SU-DHL-6 (cell line): ENCODE measurements at regions not wholly inside any gene's neighbourhood (a gene's known extent, or its start where the extent isn't known, plus 50 kb on each side); places are given as distances from the start of the nearest gene placed in this dataset.

ENCODE experiments used
- H2AFZ ChIP-seq: fragments of 200-600 bp; sonication (generic); 2 replicates; pipeline ENCODE4 v1.6.1; 2014; ENCODE audit warnings: low read depth, mild to moderate bottlenecking, moderate library complexity, mixed read lengths, antibody characterized with exemption, low read length; ENCODE audit not compliant: severe bottlenecking
- H3F3A ChIP-seq: fragments of 200-600 bp; shearing (Covaris generic); 2 replicates; pipeline ENCODE4 v1.6.0; 2016; ENCODE audit warnings: antibody characterized with exemption, mild to moderate bottlenecking; ENCODE audit not compliant: insufficient read depth
- H3K27ac ChIP-seq: fragments of 200-600 bp; sonication (generic); 2 replicates; pipeline ENCODE4 v1.5.1; 2016; ENCODE audit warnings: low read depth, mild to moderate bottlenecking, low read length, moderate library complexity, mixed read lengths
- H3K27me3 ChIP-seq: fragments of 200-600 bp; sonication (generic), shearing (Covaris generic); 2 replicates; pipeline ENCODE4 v1.6.0; 2014; ENCODE audit warnings: mild to moderate bottlenecking, low read length
- H3K36me3 ChIP-seq: fragments of 200-600 bp; sonication (generic); 2 replicates; pipeline ENCODE4 v1.6.1; 2014; ENCODE audit warnings: mild to moderate bottlenecking, low read length, mixed read lengths
- H3K4me2 ChIP-seq: fragments of 300-600, 200-600 bp; shearing (Covaris generic), sonication (generic); 2 replicates; pipeline ENCODE4 v1.6.0; 2014; ENCODE audit warnings: low read length, low read depth, mild to moderate bottlenecking; ENCODE audit not compliant: poor library complexity, severe bottlenecking
- H3K4me3 ChIP-seq: fragments of 200-600 bp; sonication (generic); 2 replicates; pipeline ENCODE4 v1.5.1; 2014; ENCODE audit warnings: antibody characterized with exemption, low read length, mild to moderate bottlenecking, mixed read lengths; ENCODE audit not compliant: insufficient read depth, poor library complexity, severe bottlenecking
- H3K79me2 ChIP-seq: fragments of 200-600 bp; sonication (generic); 2 replicates; pipeline ENCODE4 v1.6.1; 2014; ENCODE audit warnings: mild to moderate bottlenecking, low read length, moderate library complexity; ENCODE audit not compliant: insufficient read depth
- H3K9ac ChIP-seq: fragments of 200-600 bp; sonication (generic); 2 replicates; pipeline ENCODE4 v1.7.0; 2014; ENCODE audit warnings: mild to moderate bottlenecking, low read length
- H3K9me2 ChIP-seq: fragments of 200-600 bp; sonication (generic); replicated peaks from 2 replicates; pipeline ENCODE4 v1.6.1; 2014; ENCODE audit warnings: low read length; ENCODE audit not compliant: insufficient read depth
- H3K9me3 ChIP-seq: fragments of 200-600 bp; sonication (generic); 2 replicates; pipeline ENCODE4 v1.6.1; 2014; ENCODE audit warnings: low read length, mixed read lengths; ENCODE audit not compliant: insufficient read depth
- H4K20me1 ChIP-seq: fragments of 200-600 bp; sonication (generic); 2 replicates; pipeline ENCODE4 v1.6.1; 2014; ENCODE audit warnings: low read depth, mild to moderate bottlenecking, antibody characterized with exemption, low read length, moderate library complexity, mixed read lengths
- CTCF ChIP-seq: fragments of 200-600 bp; sonication (generic); IDR thresholded peaks from one replicate; pipeline ENCODE4 v1.5.1; 2017; ENCODE audit warnings: antibody characterized with exemption, mild to moderate bottlenecking, low read length, moderate library complexity; ENCODE audit not compliant: insufficient read depth, poor library complexity, severe bottlenecking
- EZH2phosphoT487 ChIP-seq: fragments of 200-600 bp; sonication (generic), shearing (Covaris generic); conservative IDR thresholded peaks from 2 replicates; pipeline ENCODE4 v1.6.1; 2018; ENCODE audit warnings: mild to moderate bottlenecking, antibody characterized with exemption, low read length, moderate library complexity, mixed read lengths

DNA sequence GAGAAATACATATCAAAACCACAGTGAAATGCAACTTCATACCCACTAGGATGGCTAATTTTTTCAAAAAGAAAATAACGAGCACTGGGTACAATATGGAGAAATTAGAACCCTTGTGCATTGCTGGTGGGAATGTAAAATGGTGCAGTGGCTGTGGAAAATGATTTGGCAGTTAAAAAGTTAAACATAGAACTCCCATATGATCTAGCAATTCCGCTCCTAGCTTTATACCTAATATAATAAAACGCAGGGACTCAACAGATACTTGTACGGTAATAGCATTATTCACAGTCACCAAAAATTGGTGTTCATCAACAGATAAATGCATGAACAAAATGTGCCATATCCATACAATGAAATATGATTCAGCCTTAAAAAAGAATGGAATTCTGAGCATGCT lies 58.8 kb upstream of the PLPP4 start:
- H3F3A ChIP-seq, result no peaks in the 10 kb centered on the region
- no peak overlapping the region for H3K4me3 ChIP-seq
- no peaks in the 10 kb centered on the region for H3K9me2 ChIP-seq
- no peaks in the 10 kb centered on the region for H3K79me2 ChIP-seq
- H3K9me3 ChIP-seq, result no peaks in the 10 kb centered on the region
- no peak overlapping the region for H3K27ac ChIP-seq
- no peaks in the 10 kb centered on the region for H3K27me3 ChIP-seq
- no peak overlapping the region for H2AFZ ChIP-seq
- TF ChIP-seq CTCF (no peak), EZH2phosphoT487 (no peak)
- no peaks in the 10 kb centered on the region for H3K36me3 ChIP-seq
- H3K9ac ChIP-seq, result no peak overlapping the region
- no peak overlapping the region for H3K4me2 ChIP-seq
- no peaks in the 10 kb centered on the region for H4K20me1 ChIP-seq

GRCh38 chr10:120400601-120401000 lies 56.4 kb upstream of the PLPP4 start:
- Histone ChIP-seq H2AFZ (no peak overlapping the region), H3K4me3 (no peak overlapping the region), H3K9me3 (no peaks in the 10 kb centered on the region), H4K20me1 (no peaks in the 10 kb centered on the region), H3K36me3 (no peaks in the 10 kb centered on the region), H3K9me2 (no peaks in the 10 kb centered on the region), H3K79me2 (no peaks in the 10 kb centered on the region), H3F3A (no peaks in the 10 kb centered on the region), H3K27me3 (no peaks in the 10 kb centered on the region), H3K27ac (no peak overlapping the region), H3K9ac (no peak overlapping the region), H3K4me2 (no peak overlapping the region)
- TF ChIP-seq EZH2phosphoT487 (no peak), CTCF (no peak)

GRCh38 chr10:120402147-120402766 lies 54.8 kb upstream of the PLPP4 start:
- no peak overlapping the region for H3K4me3 ChIP-seq
- no peak overlapping the region for H2AFZ ChIP-seq
- H3K79me2 ChIP-seq, result no peaks in the 10 kb centered on the region
- no peaks in the 10 kb centered on the region for H4K20me1 ChIP-seq
- H3K9me3 ChIP-seq, result no peaks in the 10 kb centered on the region
- no peaks in the 10 kb centered on the region for H3K36me3 ChIP-seq
- TF ChIP-seq CTCF, result no peak
- TF ChIP-seq EZH2phosphoT487, result no peak
- no peak overlapping the region for H3K4me2 ChIP-seq
- H3K9ac ChIP-seq, result no peak overlapping the region
- H3K27ac ChIP-seq, result no peak overlapping the region
- no peaks in the 10 kb centered on the region for H3F3A ChIP-seq
- H3K27me3 ChIP-seq, result no peaks in the 10 kb centered on the region
- H3K9me2 ChIP-seq, result no peaks in the 10 kb centered on the region
